Activated CD4-positive, alpha-beta T cell treated with anti-CD3 and anti-CD28 coated beads, Interleukin-2, amount 50 U/mL, for 1 hour (primary cell): ENCODE measurements at regions not wholly inside any gene's neighbourhood (a gene's known extent, or its start where the extent isn't known, plus 50 kb on each side); places are given as distances from the start of the nearest gene placed in this dataset.
"Not testable (repeated sequence)": the region's sequence is repeated elsewhere in the genome, so short reads cannot be mapped to it uniquely, and the experiment has no call there.

Source experiments
- DNase-seq: peaks from one replicate; pipeline ENCODE4 v3.0.0-alpha.2; 2020

GRCh38 chr17:45586651-45586934 lies 96.1 kb upstream of the PLEKHM1 start:
- DNase-seq, result not testable (repeated sequence)

GRCh38 chr17:45592433-45592923 lies 102.0 kb upstream of the PLEKHM1 start:
- DNase-seq, result peak; percentile 83

GRCh38 chr17:45596347-45596746 lies 105.8 kb upstream of the PLEKHM1 start:
- DNase-seq, result not testable (repeated sequence)

GRCh38 chr17:45600052-45601012 lies 109.8 kb upstream of the PLEKHM1 start:
- not testable (repeated sequence) for DNase-seq

- not testable (repeated sequence) for DNase-seq
These were observed 110.5 kb upstream of the PLEKHM1 start for GRCh38 chr17:45601013-45601412.

- not testable (repeated sequence) for DNase-seq
These were observed 111.4 kb upstream of the PLEKHM1 start for GRCh38 chr17:45601605-45602539.

- DNase-seq, result not testable (repeated sequence)
These were observed 115.2 kb upstream of the PLEKHM1 start for GRCh38 chr17:45605751-45606150.

- DNase-seq, result peak; percentile 81
These were observed 129.5 kb upstream of the PLEKHM1 start for GRCh38 chr17:45619984-45620405.

- DNase-seq, result not testable (repeated sequence)
These were observed 129.9 kb upstream of the PLEKHM1 start for GRCh38 chr17:45620468-45620867.

- DNase-seq, result not testable (repeated sequence)
These were observed 130.6 kb upstream of the PLEKHM1 start for GRCh38 chr17:45621087-45621486.

- DNase-seq, result not testable (repeated sequence)
These were observed 131.8 kb upstream of the PLEKHM1 start for GRCh38 chr17:45622295-45622694.

- DNase-seq, result no peak
These were observed 137.5 kb upstream of the PLEKHM1 start for GRCh38 chr17:45628019-45628418.

- no peak for DNase-seq
These were observed 141.4 kb upstream of the PLEKHM1 start for GRCh38 chr17:45631941-45632340.

GRCh38 chr17:45639297-45639849 lies 144.7 kb upstream of the CRHR1 start:
- DNase-seq, result no peak

GRCh38 chr17:45640141-45640850 lies 143.8 kb upstream of the CRHR1 start:
- DNase-seq, result peak; percentile 75

- no peak for DNase-seq
These were observed 142.6 kb upstream of the CRHR1 start for GRCh38 chr17:45641541-45641940.

GRCh38 chr17:45643591-45643990 lies 140.5 kb upstream of the CRHR1 start:
- DNase-seq, result no peak

- DNase-seq, result not testable (repeated sequence)
These were observed 139.5 kb upstream of the CRHR1 start for GRCh38 chr17:45644637-45645036.

GRCh38 chr17:45645330-45645729 lies 138.8 kb upstream of the CRHR1 start:
- DNase-seq, result no peak

- DNase-seq, result no peak
These were observed 137.7 kb upstream of the CRHR1 start for GRCh38 chr17:45646288-45646988.

GRCh38 chr17:45648642-45649041 lies 135.5 kb upstream of the CRHR1 start:
- DNase-seq, result no peak

- DNase-seq, result no peak
These were observed 134.3 kb upstream of the CRHR1 start for GRCh38 chr17:45649796-45650195.
